Skeletal muscle satellite cell (primary cell): ENCODE measurements at regions not wholly inside any gene's neighbourhood (a gene's known extent, or its start where the extent isn't known, plus 50 kb on each side); places are given as distances from the start of the nearest gene placed in this dataset.

ENCODE experiments used
- H3K27me3 ChIP-seq: 2 replicates; pipeline ENCODE4 v1.7.0; 2013; ENCODE audit warnings: low read length; ENCODE audit not compliant: control insufficient read depth, insufficient read depth
- H3K36me3 ChIP-seq: 2 replicates; pipeline ENCODE4 v1.7.0; 2013; ENCODE audit warnings: mild to moderate bottlenecking, control low read depth, low read length; ENCODE audit not compliant: insufficient read depth
- H3K4me1 ChIP-seq: 2 replicates; pipeline ENCODE4 v1.7.0; 2013; ENCODE audit warnings: low read length; ENCODE audit not compliant: control insufficient read depth, insufficient read depth
- H3K4me2 ChIP-seq: 2 replicates; pipeline ENCODE4 v1.7.0; 2013; ENCODE audit warnings: mild to moderate bottlenecking, low read length
- H3K4me3 ChIP-seq: 2 replicates; pipeline ENCODE4 v1.7.0; 2013; ENCODE audit warnings: low read length
- H3K9ac ChIP-seq: 2 replicates; pipeline ENCODE4 v1.7.0; 2013; ENCODE audit warnings: mild to moderate bottlenecking, low read depth, low read length, moderate library complexity
- H3K9me3 ChIP-seq: replicated peaks from 2 replicates; pipeline ENCODE4 v1.7.0; 2013; ENCODE audit warnings: mild to moderate bottlenecking, control low read depth, low read length

DNA sequence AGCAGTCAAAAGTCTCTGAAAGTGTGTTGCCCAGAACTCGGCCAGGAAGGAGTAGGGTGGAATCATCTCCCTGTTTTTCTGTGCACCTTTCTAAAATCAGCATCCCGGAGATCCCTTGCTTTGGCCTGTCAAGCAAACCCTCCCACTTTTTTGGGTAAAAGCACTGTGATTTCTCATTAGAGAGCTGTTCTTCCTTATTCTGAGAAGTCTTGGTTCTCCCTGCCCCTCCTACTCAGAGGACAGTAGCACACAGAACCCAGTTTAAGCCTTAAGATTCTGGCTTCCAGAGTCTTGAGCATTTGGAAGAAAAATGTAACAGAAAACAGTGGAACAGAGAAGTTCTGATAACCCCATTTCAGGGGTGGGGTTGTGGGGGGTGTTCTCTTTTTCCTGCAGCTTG is 52.6 kb upstream of the KATNAL1 start:
- H3K27me3 ChIP-seq: no peaks in the 10 kb centered on the region
- no peak overlapping the region for H3K4me2 ChIP-seq
- no peak overlapping the region for H3K4me3 ChIP-seq
- H3K9ac ChIP-seq: no peak overlapping the region
- H3K4me1 ChIP-seq: peaks cover 12% of the 10 kb centered on the region
- H3K36me3 ChIP-seq: no peaks in the 10 kb centered on the region
- no peaks in the 10 kb centered on the region for H3K9me3 ChIP-seq

DNA sequence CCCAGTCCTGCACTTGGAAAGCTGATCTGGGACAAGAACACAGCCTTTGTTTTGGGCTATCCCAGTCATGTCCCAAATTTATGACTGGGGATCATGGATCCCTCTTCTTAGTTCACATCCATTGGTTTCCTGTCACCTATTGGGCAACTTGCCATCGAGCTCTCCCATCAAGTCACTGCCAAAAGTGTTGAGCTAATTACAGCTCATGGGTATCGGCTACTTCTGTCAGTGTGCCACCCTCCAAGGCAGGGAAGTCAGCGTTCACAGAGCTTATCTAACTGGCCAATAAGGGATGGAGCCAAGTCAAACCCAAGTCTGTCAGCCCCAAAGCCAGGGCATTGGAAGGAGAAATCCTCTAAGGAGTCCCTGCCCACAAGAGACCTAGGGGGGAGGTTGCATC is 53.2 kb upstream of the KATNAL1 start:
- Histone ChIP-seq H3K27me3 (no peaks in the 10 kb centered on the region), H3K4me1 (peaks cover 13% of the 10 kb centered on the region), H3K9me3 (no peaks in the 10 kb centered on the region), H3K4me2 (no peak overlapping the region), H3K36me3 (no peaks in the 10 kb centered on the region), H3K4me3 (no peak overlapping the region), H3K9ac (no peak overlapping the region)

DNA sequence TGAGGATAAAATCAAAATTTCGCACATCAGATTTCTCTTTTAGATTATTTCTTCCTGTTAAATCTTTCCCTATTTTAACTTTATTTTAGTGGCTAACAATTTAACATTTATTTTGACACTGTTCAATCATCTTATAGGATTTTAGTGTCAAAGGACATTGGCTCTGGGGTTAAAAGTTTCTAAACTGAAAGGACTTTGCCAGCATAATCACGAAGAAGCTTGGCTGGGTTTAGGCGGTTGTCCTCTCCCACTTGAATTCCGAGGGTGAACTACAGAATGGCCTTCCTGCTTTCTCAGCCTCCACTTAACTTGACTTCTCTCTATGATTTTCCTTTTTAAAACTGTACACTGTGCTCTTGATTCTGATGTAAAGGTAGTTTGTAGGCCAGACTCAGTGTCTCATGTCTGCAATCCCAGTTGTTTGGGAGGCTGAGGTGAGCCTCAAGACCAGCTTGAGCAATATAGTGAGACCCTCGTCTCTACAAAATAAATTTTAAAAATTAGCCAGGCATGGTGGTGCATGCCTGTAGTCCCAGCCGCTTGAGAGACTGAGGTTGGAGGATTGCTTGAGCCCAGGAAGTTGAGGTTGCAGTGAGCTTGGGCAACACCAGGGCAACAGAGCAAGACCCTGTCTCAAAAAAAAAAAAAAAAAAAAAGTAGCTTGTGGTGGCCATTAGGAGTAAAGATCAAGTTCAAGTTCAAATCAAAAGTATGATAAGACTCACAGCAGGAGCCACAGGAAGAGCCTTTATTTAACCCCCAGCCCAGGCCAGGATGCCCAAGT is 54.8 kb upstream of the KATNAL1 start:
- Histone ChIP-seq H3K9ac (no peak overlapping the region), H3K27me3 (no peaks in the 10 kb centered on the region), H3K4me1 (peaks cover 13% of the 10 kb centered on the region), H3K4me3 (no peak overlapping the region), H3K4me2 (no peak overlapping the region), H3K9me3 (no peaks in the 10 kb centered on the region), H3K36me3 (no peaks in the 10 kb centered on the region)

DNA sequence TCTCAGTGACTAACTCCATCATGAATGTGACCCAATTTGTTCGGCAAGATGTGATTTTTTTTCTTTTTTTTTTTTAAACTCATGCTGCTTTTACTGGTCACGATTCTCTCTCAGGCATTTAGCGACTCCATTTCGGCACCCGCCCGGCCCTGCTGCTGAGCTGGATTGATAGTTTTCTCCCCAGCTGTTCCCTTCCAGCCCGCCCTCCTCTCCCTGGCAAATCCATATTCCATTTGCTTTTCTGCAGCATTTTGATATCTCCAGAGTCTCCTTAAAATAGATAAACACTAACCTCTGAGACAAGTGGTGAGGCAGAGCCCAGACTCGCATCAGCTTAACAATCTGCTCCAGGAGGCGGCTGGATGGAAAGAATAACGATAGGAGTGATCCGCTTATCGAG is 55.5 kb upstream of the KATNAL1 start:
- H3K36me3 ChIP-seq: no peaks in the 10 kb centered on the region

DNA sequence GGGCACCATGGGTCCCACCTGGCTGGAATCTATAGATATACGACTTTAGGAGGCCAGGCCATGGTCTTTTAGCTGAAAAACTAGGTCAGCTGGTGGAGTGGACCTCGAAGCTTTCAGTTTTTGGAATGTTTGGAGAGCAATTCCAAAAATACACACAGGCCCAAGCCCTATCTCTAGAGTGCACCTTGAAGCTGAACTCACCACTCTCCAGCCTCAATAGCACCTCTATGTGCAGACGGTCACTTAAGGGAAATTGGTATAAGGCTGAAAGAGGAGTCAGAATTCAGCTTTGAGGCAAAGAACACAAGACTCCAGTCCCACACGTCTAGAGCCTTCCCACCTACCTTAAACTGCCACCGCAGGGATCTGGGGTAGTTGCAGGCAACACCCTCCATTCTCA is 56.4 kb upstream of the KATNAL1 start:
- H3K36me3 ChIP-seq: no peaks in the 10 kb centered on the region
- no peaks in the 10 kb centered on the region for H3K9me3 ChIP-seq
- peaks cover 13% of the 10 kb centered on the region for H3K4me1 ChIP-seq
- no peak overlapping the region for H3K9ac ChIP-seq
- H3K27me3 ChIP-seq: no peaks in the 10 kb centered on the region
- no peak overlapping the region for H3K4me3 ChIP-seq
- no peak overlapping the region for H3K4me2 ChIP-seq

More for the DNA sequence above, 55.5 kb upstream of the KATNAL1 start:
- Histone ChIP-seq H3K4me3 (no peak overlapping the region), H3K9ac (no peak overlapping the region), H3K27me3 (no peaks in the 10 kb centered on the region), H3K4me1 (peaks cover 13% of the 10 kb centered on the region), H3K9me3 (no peaks in the 10 kb centered on the region), H3K4me2 (no peak overlapping the region)

DNA sequence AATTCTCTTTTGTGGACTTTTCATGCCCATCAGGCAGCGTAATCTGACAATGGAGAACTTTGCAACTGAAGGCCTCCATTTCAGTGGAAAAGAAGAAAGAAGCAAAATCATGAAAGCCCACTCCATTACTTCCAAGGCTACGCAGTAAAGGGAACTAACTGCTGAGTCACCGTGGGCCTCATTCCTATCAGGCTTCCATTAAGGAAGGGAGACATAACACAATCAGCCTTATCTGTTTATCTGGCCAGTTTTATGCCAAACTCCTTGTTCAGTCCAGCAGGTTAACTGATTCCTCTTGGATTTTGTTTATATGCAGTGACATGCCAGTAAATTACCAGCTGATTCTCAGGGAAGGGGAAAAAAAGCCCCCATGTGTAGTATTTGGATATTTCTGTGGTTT is 56.8 kb upstream of the KATNAL1 start:
- no peaks in the 10 kb centered on the region for H3K27me3 ChIP-seq
- no peak overlapping the region for H3K9ac ChIP-seq
- peaks cover 13% of the 10 kb centered on the region for H3K4me1 ChIP-seq
- H3K4me3 ChIP-seq: no peak overlapping the region
- H3K36me3 ChIP-seq: no peaks in the 10 kb centered on the region
- H3K9me3 ChIP-seq: no peaks in the 10 kb centered on the region
- H3K4me2 ChIP-seq: no peak overlapping the region

DNA sequence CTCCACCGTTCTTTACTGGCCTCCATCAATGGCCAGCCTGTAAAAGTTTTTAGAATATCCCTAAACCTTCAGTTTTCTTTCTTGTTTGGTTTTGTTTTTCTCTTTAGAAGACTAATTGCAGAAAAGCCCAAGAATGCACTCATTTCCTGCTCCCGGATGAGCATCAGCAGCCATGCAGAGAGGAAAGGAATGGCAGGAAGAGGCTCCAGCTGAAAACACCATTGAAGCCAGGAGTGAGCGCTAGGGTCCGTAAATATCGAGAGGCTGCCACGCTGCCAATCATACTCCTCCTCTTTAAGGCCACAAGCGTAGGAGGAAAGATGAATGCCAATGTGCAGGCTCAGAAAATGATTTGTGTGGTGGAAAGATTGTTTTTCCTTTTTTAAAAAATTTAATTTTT is 57.4 kb upstream of the UBE2L5 start:
- no peak overlapping the region for H3K9ac ChIP-seq
- no peaks in the 10 kb centered on the region for H3K9me3 ChIP-seq
- no peaks in the 10 kb centered on the region for H3K27me3 ChIP-seq
- peaks cover 13% of the 10 kb centered on the region for H3K4me1 ChIP-seq
- no peak overlapping the region for H3K4me3 ChIP-seq
- no peaks in the 10 kb centered on the region for H3K36me3 ChIP-seq
- H3K4me2 ChIP-seq: no peak overlapping the region

DNA sequence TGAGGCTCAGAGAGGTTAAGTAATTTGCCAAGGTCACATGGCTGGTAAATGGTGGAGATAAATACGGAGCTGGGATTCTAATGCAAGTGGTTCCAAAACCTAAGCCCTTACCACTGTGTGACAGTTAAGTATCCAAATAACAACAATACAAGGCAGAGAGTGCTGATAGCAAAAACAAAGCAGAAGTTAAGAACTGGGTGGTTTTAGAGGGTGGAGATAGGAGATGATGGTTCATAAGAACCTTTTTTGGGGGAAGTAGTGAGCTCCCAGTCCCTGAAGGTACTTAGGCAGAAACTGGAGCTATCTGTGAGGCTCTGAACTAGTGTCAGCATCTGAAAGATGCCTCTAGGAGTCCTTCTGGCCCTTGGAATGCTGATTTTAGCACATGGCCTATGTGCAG is 56.2 kb upstream of the UBE2L5 start:
- H3K4me2 ChIP-seq: no peak overlapping the region
- no peaks in the 10 kb centered on the region for H3K36me3 ChIP-seq
- H3K4me1 ChIP-seq: peaks cover 13% of the 10 kb centered on the region
- no peaks in the 10 kb centered on the region for H3K9me3 ChIP-seq
- H3K27me3 ChIP-seq: no peaks in the 10 kb centered on the region
- H3K4me3 ChIP-seq: no peak overlapping the region
- H3K9ac ChIP-seq: no peak overlapping the region

DNA sequence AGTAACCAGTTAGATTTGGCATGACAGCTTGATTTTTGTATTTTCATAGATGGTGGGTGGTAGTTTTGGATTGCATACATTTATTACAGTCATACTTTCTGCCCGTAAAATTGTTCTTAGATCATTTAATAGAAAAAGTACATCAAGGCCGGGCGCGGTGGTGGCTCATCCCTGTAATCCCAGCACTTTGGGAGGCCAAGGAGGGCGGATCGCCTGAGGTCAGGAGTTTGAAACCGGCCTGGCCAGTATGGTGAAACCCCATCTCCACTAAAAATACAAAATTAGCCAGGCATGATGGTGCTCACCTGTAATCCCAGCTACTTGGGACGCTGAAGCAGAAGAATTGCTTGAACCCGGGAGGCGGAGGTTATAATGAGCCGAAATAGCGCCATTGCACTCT is 55.0 kb upstream of the UBE2L5 start:
- no peaks in the 10 kb centered on the region for H3K9me3 ChIP-seq
- H3K27me3 ChIP-seq: no peaks in the 10 kb centered on the region
- H3K9ac ChIP-seq: no peak overlapping the region
- peaks cover 23% of the 10 kb centered on the region for H3K4me1 ChIP-seq
- no peak overlapping the region for H3K4me2 ChIP-seq
- no peaks in the 10 kb centered on the region for H3K36me3 ChIP-seq
- H3K4me3 ChIP-seq: no peak overlapping the region

DNA sequence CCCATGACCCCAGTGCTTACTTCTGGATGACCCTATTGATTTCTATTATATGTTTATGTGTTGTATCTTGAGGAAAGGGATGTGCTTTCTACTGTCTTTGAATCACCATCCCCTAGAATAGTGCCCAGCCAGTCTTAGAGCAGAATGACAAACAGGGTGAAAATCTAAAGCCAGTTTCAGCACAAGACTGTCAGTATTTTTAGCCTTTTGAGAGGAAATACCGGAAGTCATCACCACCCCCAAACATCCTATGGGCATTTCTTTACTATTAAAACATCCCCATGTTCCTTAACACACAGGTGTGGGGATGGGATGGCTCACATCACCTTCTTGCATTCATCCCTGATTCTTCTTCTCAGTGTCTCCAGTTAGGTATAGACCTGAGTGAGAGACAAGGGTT is 52.1 kb upstream of the UBE2L5 start:
- Histone ChIP-seq H3K4me3 (no peak overlapping the region), H3K4me2 (no peak overlapping the region), H3K4me1 (peaks cover 10% of the 10 kb centered on the region), H3K36me3 (no peaks in the 10 kb centered on the region), H3K27me3 (peaks cover 2% of the 10 kb centered on the region), H3K9ac (no peak overlapping the region), H3K9me3 (no peaks in the 10 kb centered on the region)

DNA sequence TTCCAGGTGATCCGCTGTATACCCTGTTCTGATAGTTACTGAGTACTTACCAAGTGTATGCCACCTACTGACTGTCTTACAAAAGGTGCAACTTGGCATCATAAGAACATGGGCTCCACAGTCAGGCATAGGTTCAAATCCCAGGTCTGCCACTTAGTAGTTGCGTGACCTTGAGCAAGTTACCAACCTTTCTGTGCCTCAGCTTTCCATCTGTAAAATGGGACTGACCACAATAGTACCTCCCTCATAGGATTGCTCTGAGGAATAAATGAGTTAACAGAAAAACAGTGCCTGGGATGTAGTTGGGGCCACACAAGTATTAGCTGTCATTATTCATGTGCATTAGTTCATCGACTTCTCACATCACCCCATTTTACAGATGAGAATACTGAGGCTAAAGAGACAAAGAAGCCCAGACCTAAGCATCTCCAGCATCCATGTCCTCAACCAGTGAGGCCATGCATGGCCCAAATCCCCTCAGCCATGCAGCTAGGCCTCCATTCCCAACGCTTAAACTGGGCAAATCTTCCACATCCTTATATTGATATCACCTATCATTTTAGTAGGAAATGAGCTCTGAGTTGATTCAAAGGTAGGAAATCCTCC is 51.3 kb upstream of the UBE2L5 start:
- peaks cover 5% of the 10 kb centered on the region for H3K27me3 ChIP-seq
- peaks cover 10% of the 10 kb centered on the region for H3K4me1 ChIP-seq
- H3K4me3 ChIP-seq: no peak overlapping the region
- no peaks in the 10 kb centered on the region for H3K36me3 ChIP-seq
- no peaks in the 10 kb centered on the region for H3K9me3 ChIP-seq
- H3K4me2 ChIP-seq: no peak overlapping the region
- no peak overlapping the region for H3K9ac ChIP-seq
